HEK293T (cell line): ENCODE measurements at regions not wholly inside any gene's neighbourhood (a gene's known extent, or its start where the extent isn't known, plus 50 kb on each side); places are given as distances from the start of the nearest gene placed in this dataset.
"Not testable (repeated sequence)": the region's sequence is repeated elsewhere in the genome, so short reads cannot be mapped to it uniquely, and the experiment has no call there.

Experiments used
- CTCF ChIA-PET: fragments of 350-600 bp; formaldehyde crosslinking; extraction: SDS; loops from one replicate; lab custom pipeline; 2021; ENCODE audit warnings: antibody characterized with exemption, inconsistent platforms; lab: Yijun Ruan, JAX
- POLR2A ChIA-PET: fragments of 350-600 bp; formaldehyde crosslinking; extraction: SDS; loops from one replicate; lab custom pipeline; 2020; ENCODE audit warnings: antibody characterized with exemption, inconsistent platforms; lab: Yijun Ruan, JAX
- DNase-seq: peaks from one replicate; pipeline ENCODE4 v3.0.0; 2012; ENCODE audit warnings: mixed read lengths; ENCODE audit errors: extremely low spot score
- ARNT ChIP-seq: fragments of 450-650 bp; IDR thresholded peaks from 2 replicates; pipeline ENCODE4 v1.6.1; 2017; ENCODE audit warnings: mild to moderate bottlenecking
- BHLHE40 ChIP-seq: fragments of 450-650 bp; IDR thresholded peaks from 2 replicates; pipeline ENCODE4 v1.6.1; 2016; ENCODE audit warnings: mild to moderate bottlenecking, moderate library complexity, borderline replicate concordance
- CTBP1 ChIP-seq: fragments of 450-650 bp; IDR thresholded peaks from 2 replicates; pipeline ENCODE4 v1.6.1; 2016; ENCODE audit warnings: borderline replicate concordance
- ELF4 ChIP-seq: fragments of 450-650 bp; IDR thresholded peaks from 2 replicates; pipeline ENCODE4 v1.6.1; 2017; ENCODE audit warnings: antibody characterized with exemption
- FOXA1 ChIP-seq: fragments of 450-650 bp; IDR thresholded peaks from 2 replicates; pipeline ENCODE4 v1.6.1; 2016; ENCODE audit warnings: mild to moderate bottlenecking
- FOXK2 ChIP-seq: fragments of 450-650 bp; IDR thresholded peaks from 2 replicates; pipeline ENCODE4 v1.6.1; 2016; ENCODE audit warnings: mild to moderate bottlenecking
- FOXM1 ChIP-seq: fragments of 450-650 bp; IDR thresholded peaks from 2 replicates; pipeline ENCODE4 v1.6.1; 2017; ENCODE audit warnings: mild to moderate bottlenecking, borderline replicate concordance
- HDGF ChIP-seq: fragments of 450-650 bp; IDR thresholded peaks from 2 replicates; pipeline ENCODE4 v1.6.1; 2017; ENCODE audit warnings: antibody characterized with exemption, borderline replicate concordance
- L3MBTL2 ChIP-seq: fragments of 450-650 bp; conservative IDR thresholded peaks from 2 replicates; pipeline ENCODE4 v1.6.1; 2016; ENCODE audit warnings: mild to moderate bottlenecking
- LEF1 ChIP-seq: fragments of 450-650 bp; IDR thresholded peaks from 2 replicates; pipeline ENCODE4 v1.6.1; 2017; ENCODE audit warnings: mild to moderate bottlenecking, borderline replicate concordance
- NFRKB ChIP-seq: fragments of 450-650 bp; IDR thresholded peaks from 2 replicates; pipeline ENCODE4 v1.6.1; 2016; ENCODE audit warnings: mild to moderate bottlenecking, moderate library complexity
- SP1 ChIP-seq: fragments of 450-650 bp; IDR thresholded peaks from 2 replicates; pipeline ENCODE4 v1.6.1; 2017
- SUZ12 ChIP-seq: fragments of 450-650 bp; IDR thresholded peaks from 2 replicates; pipeline ENCODE4 v1.6.1; 2016; ENCODE audit warnings: mild to moderate bottlenecking
- TARDBP ChIP-seq: fragments of 450-650 bp; IDR thresholded peaks from 2 replicates; pipeline ENCODE4 v1.6.1; 2016
- ZNF384 ChIP-seq: fragments of 450-650 bp; IDR thresholded peaks from 2 replicates; pipeline ENCODE4 v1.6.1; 2016
- TF ChIP-seq, protein P1 (sequence below): fragments of 450-650 bp; IDR thresholded peaks from 2 replicates; pipeline ENCODE4 v1.6.1; 2016

GRCh38 chrX:148080593-148080992 lies 99.5 kb downstream of the FMR1NB start:
- no peak for DNase-seq
- POLR2A ChIA-PET = no interaction called here
- CTCF ChIA-PET = no interaction called here
- TF ChIP-seq FOXM1 (no peak), SP1 (no peak), TARDBP (no peak), FOXA1 (no peak), CTBP1 (no peak), FOXK2 (no peak), ELF4 (no peak), NFRKB (no peak), BHLHE40 (no peak), ZNF384 (no peak), HDGF (no peak)
- TF ChIP-seq, protein P1, sequence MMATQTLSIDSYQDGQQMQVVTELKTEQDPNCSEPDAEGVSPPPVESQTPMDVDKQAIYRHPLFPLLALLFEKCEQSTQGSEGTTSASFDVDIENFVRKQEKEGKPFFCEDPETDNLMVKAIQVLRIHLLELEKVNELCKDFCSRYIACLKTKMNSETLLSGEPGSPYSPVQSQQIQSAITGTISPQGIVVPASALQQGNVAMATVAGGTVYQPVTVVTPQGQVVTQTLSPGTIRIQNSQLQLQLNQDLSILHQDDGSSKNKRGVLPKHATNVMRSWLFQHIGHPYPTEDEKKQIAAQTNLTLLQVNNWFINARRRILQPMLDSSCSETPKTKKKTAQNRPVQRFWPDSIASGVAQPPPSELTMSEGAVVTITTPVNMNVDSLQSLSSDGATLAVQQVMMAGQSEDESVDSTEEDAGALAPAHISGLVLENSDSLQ = no peak

- no peak for DNase-seq
- TF ChIP-seq CTBP1 = no peak
- TF ChIP-seq BHLHE40 = no peak
- no peak for TF ChIP-seq ARNT
- no peak for TF ChIP-seq SP1
- no peak for TF ChIP-seq TARDBP
- TF ChIP-seq, protein P1 = no peak
- TF ChIP-seq L3MBTL2 = no peak
- no peak for TF ChIP-seq FOXM1
- TF ChIP-seq ZNF384 = no peak
- TF ChIP-seq NFRKB = no peak
- TF ChIP-seq LEF1 = no peak
- no peak for TF ChIP-seq FOXK2
- POLR2A ChIA-PET = no interaction called here
- CTCF ChIA-PET = no interaction called here
Observed at GRCh38 chrX:148084611-148085010, 103.5 kb downstream of the FMR1NB start.

DNA sequence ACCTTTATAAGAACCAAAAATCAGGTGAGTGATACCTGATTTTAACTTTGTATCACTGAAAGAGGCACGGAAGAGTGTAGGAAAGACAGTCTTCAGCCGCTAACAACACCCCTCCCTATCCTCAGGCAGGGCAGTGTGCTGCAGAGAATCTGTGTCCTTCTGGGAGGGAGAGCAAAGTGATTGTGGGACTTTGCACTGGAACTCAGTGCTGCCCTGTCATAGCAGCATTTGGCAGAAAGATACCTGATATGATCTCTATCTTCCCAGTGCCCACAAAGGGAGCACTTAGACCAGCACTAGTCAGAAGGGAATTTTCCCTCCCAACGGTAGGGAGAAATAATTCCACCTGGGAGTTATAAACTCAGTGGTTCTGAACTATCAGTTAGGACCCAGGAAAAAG lies 139.0 kb downstream of the FMR1NB start:
- ChIA-PET CTCF (no interaction called here), POLR2A (no interaction called here)
- DNase-seq = no peak
- TF ChIP-seq FOXA1 (no peak), FOXK2 (no peak), CTBP1 (no peak), TARDBP (no peak), SUZ12 (no peak), ZNF384 (no peak), SP1 (no peak), HDGF (no peak), NFRKB (no peak), BHLHE40 (no peak), ARNT (no peak), L3MBTL2 (no peak), ELF4 (no peak), LEF1 (no peak), FOXM1 (no peak)
- TF ChIP-seq, protein P1 = no peak

DNA sequence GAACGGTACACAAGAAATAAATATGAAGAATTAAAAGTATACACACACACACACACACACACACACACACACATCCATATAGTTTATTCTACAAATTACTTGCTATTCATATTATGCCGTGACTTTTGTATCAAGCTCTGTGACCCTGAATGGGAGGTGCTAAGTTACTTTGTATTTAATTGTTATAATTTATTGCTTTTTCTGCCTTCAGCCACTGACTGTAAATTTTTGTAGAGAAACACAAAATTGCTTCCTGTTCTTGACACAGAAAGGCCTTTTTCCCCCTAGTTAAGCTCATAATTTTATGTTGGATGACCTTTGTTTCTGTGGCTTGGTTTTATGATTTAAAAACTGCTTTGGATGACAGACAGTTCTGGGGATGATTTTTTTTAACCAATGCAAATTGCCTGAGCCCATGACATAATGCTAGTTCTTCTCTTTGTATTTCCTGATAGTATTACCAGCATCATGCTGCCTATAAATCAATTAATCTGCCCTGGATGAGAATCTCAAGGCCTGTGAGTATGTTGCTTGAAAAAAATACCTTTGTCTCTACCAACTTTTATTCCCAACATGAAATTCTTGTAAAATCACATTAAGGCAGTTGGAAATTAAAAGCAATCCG lies 140.0 kb downstream of the FMR1NB start:
- CTCF ChIA-PET = no interaction called here
- POLR2A ChIA-PET = no interaction called here
- no peak for TF ChIP-seq ELF4
- TF ChIP-seq FOXA1 = no peak
- DNase-seq = no peak

DNA sequence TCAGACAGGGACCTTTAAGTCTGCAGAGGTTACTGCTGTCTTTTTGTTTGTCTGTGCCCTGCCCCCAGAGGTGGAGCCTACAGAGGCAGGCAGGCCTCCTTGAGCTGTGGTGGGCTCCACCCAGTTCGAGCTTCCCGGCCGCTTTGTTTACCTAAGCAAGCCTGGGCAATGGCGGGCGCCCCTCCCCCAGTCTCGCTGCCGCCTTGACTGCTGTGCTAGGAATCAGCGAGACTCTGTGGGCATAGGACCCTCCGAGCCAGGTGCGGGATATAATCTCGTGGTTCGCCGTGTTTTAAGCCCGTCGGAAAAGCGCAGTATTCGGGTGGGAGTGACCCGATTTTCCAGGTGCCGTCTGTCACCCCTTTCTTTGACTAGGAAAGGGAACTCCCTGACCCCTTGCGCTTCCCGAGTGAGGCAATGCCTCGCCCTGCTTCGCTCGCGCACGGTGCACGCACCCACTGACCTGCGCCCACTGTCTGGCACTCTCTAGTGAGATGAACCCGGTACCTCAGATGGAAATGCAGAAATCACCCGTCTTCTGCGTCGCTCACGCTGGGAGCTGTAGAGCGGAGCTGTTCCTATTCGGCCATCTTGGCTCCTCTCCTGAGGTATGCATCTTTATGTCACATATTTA lies 147.9 kb downstream of the FMR1NB start:
- DNase-seq, POLR2A ChIA-PET: not testable (repeated sequence)

DNA sequence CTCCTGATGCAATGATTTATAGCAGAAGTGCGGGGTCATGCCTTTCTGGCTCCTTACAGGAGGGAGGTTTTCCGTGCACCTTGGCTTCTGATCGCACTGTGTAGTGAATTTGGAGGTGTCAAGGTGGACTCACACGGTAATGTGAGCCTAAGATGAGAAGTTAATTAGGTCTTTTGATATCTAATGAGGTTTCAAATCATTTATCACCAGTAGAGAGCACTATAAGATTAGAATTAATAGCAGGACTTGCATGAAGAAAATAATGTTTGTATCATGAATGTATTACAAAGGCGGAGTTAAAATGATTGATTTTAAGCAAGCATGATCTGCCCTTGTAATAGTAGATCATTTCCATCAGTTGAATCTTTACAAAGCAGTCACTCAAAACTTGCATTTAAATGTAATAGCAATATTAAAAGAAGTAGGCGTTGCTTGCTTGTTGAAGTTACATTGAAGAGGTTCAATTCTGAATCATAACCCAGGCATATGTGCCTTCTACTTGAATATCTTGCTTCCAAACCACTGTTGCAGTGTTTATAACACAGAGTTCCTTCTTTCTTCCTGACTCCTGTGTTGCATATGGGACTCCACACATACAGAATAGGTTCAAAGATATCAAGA lies 152.1 kb downstream of the FMR1NB start:
- CTCF ChIA-PET = interaction anchor here (0.7 kb wide), 1 partner anchor 235 kb away, joined by 3 read pairs; no protein-coding TSS in a partner anchor
- no peak for DNase-seq
- POLR2A ChIA-PET = no interaction called here
- no peak for TF ChIP-seq ARNT
- TF ChIP-seq CTBP1 = no peak
- no peak for TF ChIP-seq FOXM1
- TF ChIP-seq HDGF = no peak
- no peak for TF ChIP-seq NFRKB

More for the DNA sequence above, 147.9 kb downstream of the FMR1NB start:
- CTCF ChIA-PET = not testable (repeated sequence)
